ENCODE measurements at regions not wholly inside any gene's neighbourhood (a gene's known extent, or its start where the extent isn't known, plus 50 kb on each side); places are given as distances from the start of the nearest gene placed in this dataset.

GRCh38 chr6:3929281-3929798, 80.2 kb downstream of the FAM50B start:
- TF ChIP-seq CTCF (IDR thresholded peaks at IDR 0.05), result no peak
- no peak for TF ChIP-seq POLR2A (IDR thresholded peaks at IDR 0.05)
- no peak for TF ChIP-seq POLR2AphosphoS5 (IDR thresholded peaks at IDR 0.05)

Data from transverse colon (tissue), 4 donors.